DND-41 (cell line): ENCODE measurements at regions not wholly inside any gene's neighbourhood (a gene's known extent, or its start where the extent isn't known, plus 50 kb on each side); places are given as distances from the start of the nearest gene placed in this dataset.

ENCODE experiments used
- ATAC-seq: fragments of 200-7000 bp; cut with Tn5 transposase; 3 replicates; pipeline ENCODE4 v1.9.1; 2021; ENCODE audit warnings: low read depth; ENCODE audit not compliant: insufficient read depth
- DNase-seq: peaks from one replicate; pipeline ENCODE4 v3.0.0-alpha.2; 2020
- H2AFZ ChIP-seq: 2 replicates; pipeline ENCODE4 v1.6.0; 2012; ENCODE audit warnings: low read depth, low read length
- H3K27ac ChIP-seq: 2 replicates; pipeline ENCODE4 v1.5.1; 2012; ENCODE audit warnings: low read length, inconsistent platforms
- H3K27me3 ChIP-seq: fragments of 200-600 bp; sonication (generic); 2 replicates; pipeline ENCODE4 v1.6.0; 2012; ENCODE audit warnings: low read length, mild to moderate bottlenecking, inconsistent platforms; ENCODE audit not compliant: insufficient read depth, poor library complexity
- H3K36me3 ChIP-seq: 2 replicates; pipeline ENCODE4 v1.5.1; 2012; ENCODE audit warnings: low read length, inconsistent platforms; ENCODE audit not compliant: insufficient read depth
- H3K4me1 ChIP-seq: 2 replicates; pipeline ENCODE4 v1.5.1; 2012; ENCODE audit warnings: mild to moderate bottlenecking, low read length; ENCODE audit not compliant: insufficient read depth
- H3K4me2 ChIP-seq: 2 replicates; pipeline ENCODE4 v1.6.0; 2012; ENCODE audit warnings: mild to moderate bottlenecking, moderate library complexity, low read length, inconsistent platforms; ENCODE audit not compliant: insufficient read depth
- H3K4me3 ChIP-seq, 2 experiments: fragments of 200-600 bp in 1 of 2; shearing (Covaris generic) in 1 of 2; 2 replicates each; pipeline ENCODE4 v1.5.1; 2012 to 2016; ENCODE audit warnings: inconsistent platforms in 2 of 2, low read length in 2 of 2, mild to moderate bottlenecking in 2 of 2, low read depth in 1 of 2, moderate library complexity in 1 of 2
- H3K79me2 ChIP-seq: 2 replicates; pipeline ENCODE4 v1.6.0; 2012; ENCODE audit warnings: low read length, inconsistent platforms; ENCODE audit not compliant: insufficient read depth
- H3K9ac ChIP-seq: 2 replicates; pipeline ENCODE4 v1.6.0; 2012; ENCODE audit warnings: low read depth, mild to moderate bottlenecking, inconsistent platforms, low read length, moderate library complexity
- H3K9me3 ChIP-seq: 2 replicates; pipeline ENCODE4 v1.5.1; 2012; ENCODE audit warnings: low read length, moderate library complexity, mild to moderate bottlenecking, inconsistent platforms; ENCODE audit not compliant: insufficient read depth, severe bottlenecking
- H4K20me1 ChIP-seq: 2 replicates; pipeline ENCODE4 v1.6.0; 2012; ENCODE audit warnings: low read length; ENCODE audit not compliant: insufficient read depth
- EZH2 ChIP-seq: IDR thresholded peaks from 3 replicates; pipeline ENCODE4 v1.6.1; 2012; ENCODE audit warnings: borderline replicate concordance, low read depth, mild to moderate bottlenecking, moderate library complexity, low read length, inconsistent platforms; ENCODE audit not compliant: severe bottlenecking
- TF ChIP-seq, protein P1 (sequence below): IDR thresholded peaks from 2 replicates; pipeline ENCODE4 v1.5.1; 2012; ENCODE audit warnings: borderline replicate concordance, low read length, moderate library complexity, mild to moderate bottlenecking; ENCODE audit not compliant: poor library complexity, severe bottlenecking; ENCODE audit errors: extremely low read depth

DNA sequence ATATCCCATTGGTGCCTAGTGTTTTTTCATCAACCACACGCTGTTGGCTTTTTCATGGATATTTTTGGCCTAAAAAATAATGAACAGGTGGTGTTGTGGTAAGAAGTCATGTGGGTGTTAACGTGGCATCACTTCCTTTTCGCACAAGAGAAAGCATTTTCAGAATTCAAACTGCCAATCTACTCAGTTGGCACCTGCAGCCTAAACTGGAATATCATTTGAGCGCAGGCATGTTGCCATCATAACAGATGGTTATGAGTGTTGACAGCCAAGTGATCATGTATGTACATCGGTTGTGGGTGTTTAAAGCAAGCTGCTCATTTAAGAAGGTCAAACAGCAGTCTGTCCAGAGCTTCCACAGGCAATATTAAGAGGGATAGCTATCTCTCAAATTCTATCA is 1963.0 kb downstream of the NCAM2 start:
- Histone ChIP-seq H3K4me2 (no peak overlapping the region), H3K36me3 (no peaks in the 10 kb centered on the region), H2AFZ (peak overlapping the region; percentile 49; the same call in 1 of the 2 replicates), H3K9ac (peak overlapping the region; percentile 1; the same call in 1 of the 2 replicates), H3K79me2 (no peaks in the 10 kb centered on the region), H3K27me3 (no peaks in the 10 kb centered on the region), H3K4me1 (peaks cover 28% of the 10 kb centered on the region), H3K9me3 (no peaks in the 10 kb centered on the region), H4K20me1 (no peaks in the 10 kb centered on the region), H3K27ac (peak overlapping the region; percentile 76), H3K4me3 (no peak overlapping the region)
- ATAC-seq (peak; percentile 87), DNase-seq (peak; percentile 59)
- TF ChIP-seq, protein P1, sequence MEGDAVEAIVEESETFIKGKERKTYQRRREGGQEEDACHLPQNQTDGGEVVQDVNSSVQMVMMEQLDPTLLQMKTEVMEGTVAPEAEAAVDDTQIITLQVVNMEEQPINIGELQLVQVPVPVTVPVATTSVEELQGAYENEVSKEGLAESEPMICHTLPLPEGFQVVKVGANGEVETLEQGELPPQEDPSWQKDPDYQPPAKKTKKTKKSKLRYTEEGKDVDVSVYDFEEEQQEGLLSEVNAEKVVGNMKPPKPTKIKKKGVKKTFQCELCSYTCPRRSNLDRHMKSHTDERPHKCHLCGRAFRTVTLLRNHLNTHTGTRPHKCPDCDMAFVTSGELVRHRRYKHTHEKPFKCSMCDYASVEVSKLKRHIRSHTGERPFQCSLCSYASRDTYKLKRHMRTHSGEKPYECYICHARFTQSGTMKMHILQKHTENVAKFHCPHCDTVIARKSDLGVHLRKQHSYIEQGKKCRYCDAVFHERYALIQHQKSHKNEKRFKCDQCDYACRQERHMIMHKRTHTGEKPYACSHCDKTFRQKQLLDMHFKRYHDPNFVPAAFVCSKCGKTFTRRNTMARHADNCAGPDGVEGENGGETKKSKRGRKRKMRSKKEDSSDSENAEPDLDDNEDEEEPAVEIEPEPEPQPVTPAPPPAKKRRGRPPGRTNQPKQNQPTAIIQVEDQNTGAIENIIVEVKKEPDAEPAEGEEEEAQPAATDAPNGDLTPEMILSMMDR = no peak
- TF ChIP-seq EZH2 = no peak

DNA sequence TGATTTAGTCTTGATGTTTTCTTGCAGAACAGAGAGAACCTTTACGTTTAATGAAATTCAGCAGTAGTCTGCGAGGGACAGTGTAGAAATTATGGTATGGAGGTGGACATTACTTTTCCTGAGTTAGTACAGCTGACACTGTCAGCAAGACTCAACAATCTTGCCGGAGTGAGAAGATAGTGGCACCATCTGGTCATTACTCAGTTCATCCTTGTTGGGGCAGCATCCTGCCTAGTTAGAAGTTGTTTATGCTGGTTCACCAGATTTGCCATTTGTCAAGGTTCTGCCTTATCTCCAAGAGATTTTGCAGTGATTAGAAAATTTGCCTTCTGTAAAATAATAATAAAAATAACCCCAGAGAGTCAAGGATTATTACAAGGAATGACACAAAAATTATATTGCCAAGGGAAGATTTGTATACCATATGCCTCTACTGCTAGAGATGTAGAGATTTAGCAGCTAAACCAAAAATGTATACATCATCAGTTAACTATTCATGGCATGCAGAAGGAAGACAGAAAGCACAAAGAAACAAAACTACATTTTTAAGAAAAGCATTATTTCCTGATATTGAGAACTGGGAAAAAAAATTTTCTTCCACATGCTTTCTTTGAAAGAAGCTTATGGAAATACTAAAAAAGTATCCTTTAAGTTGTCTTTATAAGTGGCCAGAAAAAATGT is 1967.4 kb downstream of the NCAM2 start:
- no peak overlapping the region for H2AFZ ChIP-seq
- peaks cover 17% of the 10 kb centered on the region for H3K4me1 ChIP-seq
- H3K9ac ChIP-seq = no peak overlapping the region
- H3K27ac ChIP-seq = no peak overlapping the region
- no peaks in the 10 kb centered on the region for H4K20me1 ChIP-seq
- H3K36me3 ChIP-seq = no peaks in the 10 kb centered on the region
- TF ChIP-seq, protein P1 = peak; percentile 23
- no peak for TF ChIP-seq EZH2
- H3K27me3 ChIP-seq = no peaks in the 10 kb centered on the region
- no peaks in the 10 kb centered on the region for H3K9me3 ChIP-seq
- no peak for DNase-seq
- ATAC-seq = no peak
- H3K4me2 ChIP-seq = no peak overlapping the region
- H3K4me3 ChIP-seq = no peak overlapping the region
- H3K79me2 ChIP-seq = no peaks in the 10 kb centered on the region

DNA sequence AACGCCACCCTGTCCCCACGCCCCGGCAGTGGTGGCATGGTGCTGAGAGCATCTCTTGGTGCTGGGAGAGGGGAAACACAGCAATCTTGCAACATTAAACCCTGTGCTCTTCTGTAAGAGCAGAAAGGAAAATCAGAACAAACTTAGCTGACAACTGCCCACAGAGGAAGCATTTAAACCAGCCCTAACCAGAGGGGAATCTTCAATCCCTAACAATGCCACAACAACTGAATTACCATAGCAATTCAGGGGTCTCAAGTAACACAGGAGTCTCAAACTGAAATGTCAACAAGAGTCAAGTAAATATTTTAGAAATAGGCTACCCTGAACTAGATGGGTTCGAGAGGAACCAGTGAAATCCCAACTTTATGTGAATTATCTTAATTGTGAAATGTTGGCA is 1983.6 kb downstream of the NCAM2 start:
- Histone ChIP-seq H3K27ac (no peak overlapping the region), H3K36me3 (no peaks in the 10 kb centered on the region), H2AFZ (peak overlapping the region; percentile 60), H3K4me2 (no peak overlapping the region), H3K9me3 (no peaks in the 10 kb centered on the region), H3K4me3 (no peak overlapping the region), H4K20me1 (no peaks in the 10 kb centered on the region), H3K4me1 (no peaks in the 10 kb centered on the region), H3K27me3 (no peaks in the 10 kb centered on the region), H3K9ac (no peak overlapping the region), H3K79me2 (no peaks in the 10 kb centered on the region)
- no peak for DNase-seq
- no peak for ATAC-seq
- TF ChIP-seq EZH2 = no peak
- TF ChIP-seq, protein P1 = no peak
